PFSK-1 (cell line): ENCODE measurements at regions not wholly inside any gene's neighbourhood (a gene's known extent, or its start where the extent isn't known, plus 50 kb on each side); places are given as distances from the start of the nearest gene placed in this dataset.

Source experiments
- FOXP2 ChIP-seq: optimal IDR thresholded peaks from 2 replicates; pipeline ENCODE3; 2011; ENCODE audit warnings: borderline replicate concordance, control low read depth, inconsistent platforms; ENCODE audit not compliant: insufficient read depth; ENCODE audit errors: extremely low read length, extremely low read depth
- POLR2AphosphoS5 ChIP-seq: IDR thresholded peaks from 2 replicates; pipeline ENCODE4 v1.6.1; 2012; ENCODE audit warnings: low read depth, mild to moderate bottlenecking, control low read depth, low read length, moderate library complexity
- REST ChIP-seq, 2 experiments: IDR thresholded peaks; 2 replicates each; pipeline versions ENCODE4 v1.6.1 to v1.8.0; 2011 to 2012; ENCODE audit warnings: low read depth in 2 of 2, low read length in 2 of 2, control low read depth in 1 of 2, inconsistent platforms in 1 of 2, mild to moderate bottlenecking in 1 of 2, moderate library complexity in 1 of 2; ENCODE audit not compliant: insufficient read depth in 1 of 2
- SIN3A ChIP-seq: IDR thresholded peaks from 2 replicates; pipeline ENCODE4 v1.6.1; 2012; ENCODE audit warnings: mild to moderate bottlenecking, low read length, moderate library complexity, borderline replicate concordance; ENCODE audit not compliant: insufficient read depth
- TAF1 ChIP-seq: IDR thresholded peaks from 2 replicates; pipeline ENCODE4 v1.6.1; 2012; ENCODE audit warnings: low read length, control low read depth, borderline replicate concordance; ENCODE audit not compliant: insufficient read depth

GRCh38 chr4:26175905-26176470, 144.8 kb upstream of the RBPJ start:
- TF ChIP-seq TAF1 (no peak), FOXP2 (no peak), SIN3A (no peak), REST (IDR thresholded peaks at IDR 0.05; ENCODE audit: insufficient read depth in 1 of 2, low read depth in 2 of 2, low read length in 2 of 2) (no peak)

- no peak for TF ChIP-seq SIN3A
- TF ChIP-seq FOXP2: no peak
- TF ChIP-seq TAF1: no peak
- no peak for TF ChIP-seq REST (IDR thresholded peaks at IDR 0.05; ENCODE audit: insufficient read depth in 1 of 2, low read depth in 2 of 2, low read length in 2 of 2)
- TF ChIP-seq POLR2AphosphoS5: no peak
Observed at GRCh38 chr4:26176598-26177149, 144.1 kb upstream of the RBPJ start.

GRCh38 chr4:26178854-26179253, 142.0 kb upstream of the RBPJ start:
- TF ChIP-seq SIN3A: no peak
- TF ChIP-seq FOXP2: no peak

GRCh38 chr4:26179316-26179760, 141.5 kb upstream of the RBPJ start:
- TF ChIP-seq SIN3A (no peak), FOXP2 (no peak), TAF1 (no peak), REST (IDR thresholded peaks at IDR 0.05; ENCODE audit: insufficient read depth in 1 of 2, low read depth in 2 of 2, low read length in 2 of 2) (no peak), POLR2AphosphoS5 (no peak)

- TF ChIP-seq SIN3A (no peak), FOXP2 (no peak), TAF1 (no peak), POLR2AphosphoS5 (no peak), REST (IDR thresholded peaks at IDR 0.05; ENCODE audit: insufficient read depth in 1 of 2, low read depth in 2 of 2, low read length in 2 of 2) (no peak)
Observed at GRCh38 chr4:26181616-26182015, 139.2 kb upstream of the RBPJ start.
